Neural crest cell (in vitro differentiated cells): ENCODE measurements at regions not wholly inside any gene's neighbourhood (a gene's known extent, or its start where the extent isn't known, plus 50 kb on each side); places are given as distances from the start of the nearest gene placed in this dataset.

ENCODE experiments used
- DNase-seq: peaks from one replicate; pipeline ENCODE4 v3.0.0; 2021; ENCODE audit warnings: low read depth, mixed read lengths, low spot score
- H3K27ac Mint-ChIP-seq: one replicate; pipeline ENCODE4 v1.8.0; 2021; ENCODE audit warnings: mild to moderate bottlenecking, mixed read lengths; ENCODE audit not compliant: unreplicated experiment
- H3K27me3 Mint-ChIP-seq: 2 replicates; pipeline ENCODE4 v1.8.0; 2021; ENCODE audit warnings: low read depth, mild to moderate bottlenecking, mixed read lengths
- H3K36me3 Mint-ChIP-seq: 2 replicates; pipeline ENCODE4 v1.8.0; 2021; ENCODE audit warnings: low read depth, mild to moderate bottlenecking, mixed read lengths
- H3K4me1 Mint-ChIP-seq: 2 replicates; pipeline ENCODE4 v1.8.0; 2021; ENCODE audit warnings: mixed read lengths
- H3K4me3 Mint-ChIP-seq: one replicate; pipeline ENCODE4 v1.8.0; 2021; ENCODE audit warnings: mild to moderate bottlenecking, mixed read lengths
- H3K9me3 Mint-ChIP-seq: 2 replicates; pipeline ENCODE4 v1.8.0; 2021; ENCODE audit warnings: mixed read lengths
- TF ChIP-seq, protein P1 (sequence below): fragments of 200-600 bp; sonication (generic); conservative IDR thresholded peaks from 2 replicates; pipeline ENCODE4 v1.5.0; 2021; ENCODE audit warnings: antibody characterized with exemption, mild to moderate bottlenecking

DNA sequence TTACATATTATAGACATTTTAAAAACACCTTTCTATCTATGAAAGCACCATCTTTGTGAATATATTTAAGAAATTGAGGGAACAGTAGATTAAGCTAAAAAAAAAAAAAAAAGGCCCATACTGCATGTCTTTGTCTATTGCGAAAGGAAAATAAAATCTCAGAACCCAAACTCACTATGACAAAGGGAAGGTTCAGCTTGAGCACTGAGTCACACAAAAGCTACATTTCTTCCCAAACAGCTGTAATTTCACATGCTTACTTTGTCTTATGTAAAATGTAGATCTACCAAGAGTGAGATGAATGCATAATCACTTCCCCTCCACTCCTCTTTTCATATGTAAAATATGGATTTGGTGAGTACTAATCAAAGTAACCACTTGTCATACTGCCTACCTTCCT is 640.1 kb upstream of the KLF12 start:
- no peak overlapping the region for H3K27ac Mint-ChIP-seq
- no peaks in the 10 kb centered on the region for H3K27me3 Mint-ChIP-seq

DNA sequence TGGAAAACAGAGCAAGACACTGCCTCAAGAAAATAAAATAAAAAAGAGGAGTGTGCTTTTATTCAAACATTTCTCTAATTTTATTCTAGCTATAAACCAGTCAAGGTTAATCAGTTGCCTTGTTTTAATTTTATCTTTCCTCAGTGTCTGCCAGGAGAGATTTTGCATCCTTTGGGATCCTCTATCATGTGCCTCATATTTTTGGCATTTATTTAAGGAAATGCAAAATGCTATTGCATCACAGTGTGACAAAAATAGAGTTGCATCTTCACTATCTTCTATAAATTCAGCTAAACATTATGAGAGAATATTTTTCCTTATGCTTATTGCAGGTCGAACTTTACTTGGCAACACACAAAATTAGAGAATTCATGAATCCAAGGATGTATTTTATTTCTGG is 639.0 kb upstream of the KLF12 start:
- TF ChIP-seq, protein P1, sequence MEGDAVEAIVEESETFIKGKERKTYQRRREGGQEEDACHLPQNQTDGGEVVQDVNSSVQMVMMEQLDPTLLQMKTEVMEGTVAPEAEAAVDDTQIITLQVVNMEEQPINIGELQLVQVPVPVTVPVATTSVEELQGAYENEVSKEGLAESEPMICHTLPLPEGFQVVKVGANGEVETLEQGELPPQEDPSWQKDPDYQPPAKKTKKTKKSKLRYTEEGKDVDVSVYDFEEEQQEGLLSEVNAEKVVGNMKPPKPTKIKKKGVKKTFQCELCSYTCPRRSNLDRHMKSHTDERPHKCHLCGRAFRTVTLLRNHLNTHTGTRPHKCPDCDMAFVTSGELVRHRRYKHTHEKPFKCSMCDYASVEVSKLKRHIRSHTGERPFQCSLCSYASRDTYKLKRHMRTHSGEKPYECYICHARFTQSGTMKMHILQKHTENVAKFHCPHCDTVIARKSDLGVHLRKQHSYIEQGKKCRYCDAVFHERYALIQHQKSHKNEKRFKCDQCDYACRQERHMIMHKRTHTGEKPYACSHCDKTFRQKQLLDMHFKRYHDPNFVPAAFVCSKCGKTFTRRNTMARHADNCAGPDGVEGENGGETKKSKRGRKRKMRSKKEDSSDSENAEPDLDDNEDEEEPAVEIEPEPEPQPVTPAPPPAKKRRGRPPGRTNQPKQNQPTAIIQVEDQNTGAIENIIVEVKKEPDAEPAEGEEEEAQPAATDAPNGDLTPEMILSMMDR = no peak
- no peak overlapping the region for H3K27ac Mint-ChIP-seq

More for the DNA sequence above, 640.1 kb upstream of the KLF12 start:
- Mint-ChIP-seq H3K36me3 (peaks cover 3% of the 10 kb centered on the region), H3K4me3 (no peak overlapping the region), H3K4me1 (no peaks in the 10 kb centered on the region), H3K9me3 (peaks cover 8% of the 10 kb centered on the region)
- DNase-seq = no peak
- TF ChIP-seq, protein P1 = no peak

DNA sequence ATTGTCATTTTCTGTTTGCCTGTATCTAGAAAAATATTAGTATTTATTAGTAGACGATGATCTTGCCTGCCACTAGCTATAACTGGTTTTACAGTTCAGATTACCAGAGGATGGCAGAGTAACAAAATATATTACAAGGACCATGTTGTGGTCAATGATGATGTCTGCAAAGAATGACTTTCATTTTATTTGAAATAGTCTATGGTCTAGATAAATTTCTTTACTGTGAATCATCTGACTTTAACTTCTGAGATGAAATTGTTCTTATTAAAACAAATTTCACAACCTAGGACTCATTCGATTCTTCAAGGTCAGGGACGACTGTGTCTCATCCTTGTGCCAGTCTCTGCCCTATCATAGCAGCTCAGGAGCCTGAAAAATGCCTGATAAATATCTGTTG is 637.8 kb upstream of the KLF12 start:
- TF ChIP-seq, protein P1 = no peak
- Mint-ChIP-seq H3K4me1 (no peaks in the 10 kb centered on the region), H3K4me3 (no peak overlapping the region), H3K27ac (no peak overlapping the region), H3K27me3 (no peaks in the 10 kb centered on the region), H3K9me3 (peaks cover 8% of the 10 kb centered on the region), H3K36me3 (peaks cover 3% of the 10 kb centered on the region)
- no peak for DNase-seq

More for the DNA sequence above, 639.0 kb upstream of the KLF12 start:
- DNase-seq = no peak
- no peaks in the 10 kb centered on the region for H3K4me1 Mint-ChIP-seq
- no peak overlapping the region for H3K4me3 Mint-ChIP-seq
- peaks cover 3% of the 10 kb centered on the region for H3K36me3 Mint-ChIP-seq
- H3K9me3 Mint-ChIP-seq = peaks cover 8% of the 10 kb centered on the region
- H3K27me3 Mint-ChIP-seq = no peaks in the 10 kb centered on the region

DNA sequence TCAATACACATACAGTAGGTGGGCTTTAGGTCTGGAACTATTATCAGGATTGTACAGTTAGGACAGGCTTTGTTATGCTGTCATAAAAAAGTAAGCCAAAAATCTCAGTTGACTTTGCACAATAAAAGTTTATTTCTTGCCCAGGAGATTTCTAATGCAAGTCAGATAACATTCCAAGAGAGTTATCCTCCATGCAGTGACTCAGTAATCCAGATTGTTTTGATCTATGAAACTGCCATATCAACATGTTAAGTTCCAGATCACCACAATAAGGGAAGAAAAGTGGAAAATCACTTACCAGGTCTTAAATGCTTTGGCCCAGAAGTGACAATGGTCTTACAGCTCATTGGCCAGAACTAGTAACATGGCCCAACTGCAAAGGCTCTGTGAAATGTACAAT is 636.2 kb upstream of the KLF12 start:
- TF ChIP-seq, protein P1 = no peak
- H3K4me1 Mint-ChIP-seq = no peaks in the 10 kb centered on the region
- H3K9me3 Mint-ChIP-seq = no peaks in the 10 kb centered on the region
- DNase-seq = no peak
- H3K27me3 Mint-ChIP-seq = no peaks in the 10 kb centered on the region
- H3K4me3 Mint-ChIP-seq = no peak overlapping the region
- H3K27ac Mint-ChIP-seq = no peak overlapping the region
- no peaks in the 10 kb centered on the region for H3K36me3 Mint-ChIP-seq

DNA sequence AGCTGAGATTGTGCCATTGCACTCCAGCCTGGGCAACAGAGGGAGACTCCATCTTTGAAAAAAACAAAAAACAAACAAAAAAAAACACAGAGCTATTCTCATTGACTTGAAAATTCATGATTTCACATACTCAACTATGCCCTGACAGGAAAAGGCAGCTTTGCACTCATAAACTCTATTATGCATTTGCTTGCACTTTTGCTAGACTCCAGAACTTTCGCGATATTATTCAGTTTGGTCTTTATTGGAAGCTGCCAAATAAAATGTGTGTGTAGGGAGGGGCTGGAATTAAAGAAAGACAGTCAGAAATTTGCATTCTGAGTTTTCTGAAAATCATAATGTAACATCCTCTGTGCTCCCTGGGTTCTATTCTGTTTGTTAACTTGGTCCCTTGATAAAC is 635.1 kb upstream of the KLF12 start:
- no peak for DNase-seq
- Mint-ChIP-seq H3K36me3 (no peaks in the 10 kb centered on the region), H3K27me3 (no peaks in the 10 kb centered on the region), H3K4me3 (no peak overlapping the region), H3K4me1 (peaks cover 1% of the 10 kb centered on the region), H3K27ac (no peak overlapping the region), H3K9me3 (peaks cover 3% of the 10 kb centered on the region)
- TF ChIP-seq, protein P1 = no peak

DNA sequence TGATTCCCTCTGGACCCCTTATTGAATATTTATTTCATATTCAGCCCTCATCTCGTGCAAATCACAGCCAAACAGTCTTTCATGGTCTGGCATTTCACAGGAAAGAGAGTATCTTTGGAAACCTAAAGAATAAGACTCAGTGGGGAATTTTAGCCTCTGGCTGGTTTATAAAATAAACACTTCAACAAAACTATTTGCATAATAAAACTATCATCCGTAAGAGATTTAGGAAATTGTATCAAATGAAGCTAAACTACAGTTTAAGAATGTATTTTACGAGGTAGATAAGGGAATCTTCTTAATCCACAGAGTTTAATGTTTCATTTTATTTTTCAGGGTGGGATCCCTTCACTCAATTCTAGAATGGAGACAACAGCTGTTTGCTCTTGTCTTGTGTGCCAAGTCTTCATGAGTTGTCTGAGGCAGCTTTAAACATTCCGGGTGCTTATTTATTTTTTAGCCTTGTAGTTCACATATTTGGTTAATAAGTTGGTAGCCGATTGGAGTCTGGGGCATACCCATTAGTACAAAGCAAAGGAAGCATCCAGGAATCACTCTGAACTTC is 634.4 kb upstream of the KLF12 start:
- TF ChIP-seq, protein P1 = no peak
- Mint-ChIP-seq H3K4me1 (peaks cover 7% of the 10 kb centered on the region), H3K4me3 (no peak overlapping the region), H3K9me3 (peaks cover 3% of the 10 kb centered on the region), H3K27ac (no peak overlapping the region), H3K36me3 (no peaks in the 10 kb centered on the region), H3K27me3 (no peaks in the 10 kb centered on the region)
- no peak for DNase-seq
